ENCODE measurements at regions not wholly inside any gene's neighbourhood (a gene's known extent, or its start where the extent isn't known, plus 50 kb on each side); places are given as distances from the start of the nearest gene placed in this dataset.

- no peak for DNase-seq
- TF ChIP-seq, protein P1, sequence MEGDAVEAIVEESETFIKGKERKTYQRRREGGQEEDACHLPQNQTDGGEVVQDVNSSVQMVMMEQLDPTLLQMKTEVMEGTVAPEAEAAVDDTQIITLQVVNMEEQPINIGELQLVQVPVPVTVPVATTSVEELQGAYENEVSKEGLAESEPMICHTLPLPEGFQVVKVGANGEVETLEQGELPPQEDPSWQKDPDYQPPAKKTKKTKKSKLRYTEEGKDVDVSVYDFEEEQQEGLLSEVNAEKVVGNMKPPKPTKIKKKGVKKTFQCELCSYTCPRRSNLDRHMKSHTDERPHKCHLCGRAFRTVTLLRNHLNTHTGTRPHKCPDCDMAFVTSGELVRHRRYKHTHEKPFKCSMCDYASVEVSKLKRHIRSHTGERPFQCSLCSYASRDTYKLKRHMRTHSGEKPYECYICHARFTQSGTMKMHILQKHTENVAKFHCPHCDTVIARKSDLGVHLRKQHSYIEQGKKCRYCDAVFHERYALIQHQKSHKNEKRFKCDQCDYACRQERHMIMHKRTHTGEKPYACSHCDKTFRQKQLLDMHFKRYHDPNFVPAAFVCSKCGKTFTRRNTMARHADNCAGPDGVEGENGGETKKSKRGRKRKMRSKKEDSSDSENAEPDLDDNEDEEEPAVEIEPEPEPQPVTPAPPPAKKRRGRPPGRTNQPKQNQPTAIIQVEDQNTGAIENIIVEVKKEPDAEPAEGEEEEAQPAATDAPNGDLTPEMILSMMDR (IDR thresholded peaks at IDR 0.05) = no peak
- H3K4me1 ChIP-seq = no peaks in the 10 kb centered on the region
- H3K36me3 ChIP-seq = no peaks in the 10 kb centered on the region
- H3K27ac ChIP-seq = no peak overlapping the region
- intact Hi-C loops (cut with DNase I) = loop anchor here (10.0 kb wide), 1 partner anchor 549 kb away; no protein-coding TSS in a partner anchor
- no peaks in the 10 kb centered on the region for H3K27me3 ChIP-seq
- no peaks in the 10 kb centered on the region for H3K9me3 ChIP-seq
- H3K4me3 ChIP-seq = no peak overlapping the region
- no peak overlapping the region for H3K9ac ChIP-seq (ENCODE audit: low read depth in 2 of 2, low read length in 2 of 2)
Measured at GRCh38 chr1:222014001-222014400, 272.1 kb upstream of the DUSP10 start.

DNA sequence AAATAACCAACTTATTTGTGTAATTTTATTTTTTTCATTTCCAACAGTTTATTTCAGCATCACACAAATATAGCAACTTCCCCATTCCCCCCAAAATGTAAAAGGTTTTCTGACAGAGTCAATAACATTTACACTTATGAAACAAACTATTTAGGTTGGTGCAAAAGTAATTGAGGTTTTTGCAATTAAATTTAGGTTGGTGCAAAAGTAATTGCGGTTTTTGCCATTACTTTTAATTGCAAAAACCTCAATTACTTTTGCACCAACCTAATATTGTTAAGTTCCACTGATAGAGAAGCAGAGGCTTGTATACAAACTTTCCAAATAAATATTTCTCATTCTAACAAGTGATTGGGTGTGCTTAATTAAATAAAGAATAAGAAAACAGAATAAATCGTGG lies 270.9 kb upstream of the DUSP10 start:
- intact Hi-C loops (cut with DNase I) = loop anchor here (10.0 kb wide), 1 partner anchor 548 kb away; no protein-coding TSS in a partner anchor
- TF ChIP-seq, protein P1 (IDR thresholded peaks at IDR 0.05) = no peak
- Histone ChIP-seq H3K27ac (no peak overlapping the region), H3K36me3 (no peaks in the 10 kb centered on the region), H3K9ac (ENCODE audit: low read depth in 2 of 2, low read length in 2 of 2) (no peak overlapping the region), H3K4me1 (no peaks in the 10 kb centered on the region), H3K9me3 (no peaks in the 10 kb centered on the region), H3K27me3 (no peaks in the 10 kb centered on the region), H3K4me3 (no peak overlapping the region)
- DNase-seq = no peak

GRCh38 chr1:222010306-222010705 lies 268.4 kb upstream of the DUSP10 start:
- intact Hi-C loops (cut with DNase I) = loop anchor here (10.0 kb wide), 1 partner anchor 546 kb away; no protein-coding TSS in a partner anchor

GRCh38 chr1:222009105-222009730 lies 267.3 kb upstream of the DUSP10 start:
- H3K36me3 ChIP-seq = no peaks in the 10 kb centered on the region
- TF ChIP-seq, protein P1 (IDR thresholded peaks at IDR 0.05) = peak; percentile 39
- H3K27ac ChIP-seq = no peak overlapping the region
- no peak overlapping the region for H3K9ac ChIP-seq (ENCODE audit: low read depth in 2 of 2, low read length in 2 of 2)
- no peak overlapping the region for H3K4me3 ChIP-seq
- intact Hi-C loops (cut with DNase I) = loop anchor here (10.0 kb wide), 1 partner anchor 264 kb away; the partner anchor contains the start of gene DUSP10
- H3K9me3 ChIP-seq = no peaks in the 10 kb centered on the region
- no peaks in the 10 kb centered on the region for H3K4me1 ChIP-seq
- no peak for DNase-seq
- H3K27me3 ChIP-seq = no peaks in the 10 kb centered on the region

More at GRCh38 chr1:222010306-222010705, 268.4 kb upstream of the DUSP10 start:
- Histone ChIP-seq H3K27ac (no peak overlapping the region), H3K9me3 (no peaks in the 10 kb centered on the region), H3K4me3 (no peak overlapping the region), H3K4me1 (no peaks in the 10 kb centered on the region), H3K36me3 (no peaks in the 10 kb centered on the region), H3K9ac (ENCODE audit: low read depth in 2 of 2, low read length in 2 of 2) (no peak overlapping the region), H3K27me3 (no peaks in the 10 kb centered on the region)
- DNase-seq = no peak
- TF ChIP-seq, protein P1 (IDR thresholded peaks at IDR 0.05) = no peak

DNA sequence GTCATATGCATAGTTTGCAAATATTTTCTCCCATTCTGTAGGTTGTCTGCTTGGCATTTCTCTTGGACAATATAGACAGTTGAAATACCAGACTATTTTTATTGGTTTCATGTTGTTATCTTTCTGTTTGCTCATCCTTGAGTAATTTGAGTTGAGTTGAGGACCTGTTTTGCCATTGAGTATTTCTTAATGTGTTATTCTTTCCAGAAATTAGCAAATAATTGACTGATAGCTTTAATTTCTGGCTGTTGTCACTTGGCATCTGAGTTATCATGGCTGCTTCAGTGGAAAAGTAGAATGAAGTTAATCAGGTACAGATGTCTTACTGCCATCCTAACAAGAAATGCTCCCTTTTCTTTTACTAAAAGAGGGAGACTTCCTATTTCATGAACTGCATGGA lies 264.8 kb upstream of the DUSP10 start:
- intact Hi-C loops (cut with DNase I) = loop anchor here (10.0 kb wide), 1 partner anchor 262 kb away; the partner anchor contains the start of gene DUSP10
- Histone ChIP-seq H3K4me3 (no peak overlapping the region), H3K9me3 (no peaks in the 10 kb centered on the region), H3K27ac (no peak overlapping the region), H3K27me3 (no peaks in the 10 kb centered on the region), H3K4me1 (no peaks in the 10 kb centered on the region), H3K9ac (ENCODE audit: low read depth in 2 of 2, low read length in 2 of 2) (no peak overlapping the region), H3K36me3 (no peaks in the 10 kb centered on the region)
- no peak for DNase-seq
- TF ChIP-seq, protein P1 (IDR thresholded peaks at IDR 0.05) = no peak
